ENCODE measurements at regions not wholly inside any gene's neighbourhood (a gene's known extent, or its start where the extent isn't known, plus 50 kb on each side); places are given as distances from the start of the nearest gene placed in this dataset.
"Not testable (repeated sequence)": the region's sequence is repeated elsewhere in the genome, so short reads cannot be mapped to it uniquely, and the experiment has no call there.

DNA sequence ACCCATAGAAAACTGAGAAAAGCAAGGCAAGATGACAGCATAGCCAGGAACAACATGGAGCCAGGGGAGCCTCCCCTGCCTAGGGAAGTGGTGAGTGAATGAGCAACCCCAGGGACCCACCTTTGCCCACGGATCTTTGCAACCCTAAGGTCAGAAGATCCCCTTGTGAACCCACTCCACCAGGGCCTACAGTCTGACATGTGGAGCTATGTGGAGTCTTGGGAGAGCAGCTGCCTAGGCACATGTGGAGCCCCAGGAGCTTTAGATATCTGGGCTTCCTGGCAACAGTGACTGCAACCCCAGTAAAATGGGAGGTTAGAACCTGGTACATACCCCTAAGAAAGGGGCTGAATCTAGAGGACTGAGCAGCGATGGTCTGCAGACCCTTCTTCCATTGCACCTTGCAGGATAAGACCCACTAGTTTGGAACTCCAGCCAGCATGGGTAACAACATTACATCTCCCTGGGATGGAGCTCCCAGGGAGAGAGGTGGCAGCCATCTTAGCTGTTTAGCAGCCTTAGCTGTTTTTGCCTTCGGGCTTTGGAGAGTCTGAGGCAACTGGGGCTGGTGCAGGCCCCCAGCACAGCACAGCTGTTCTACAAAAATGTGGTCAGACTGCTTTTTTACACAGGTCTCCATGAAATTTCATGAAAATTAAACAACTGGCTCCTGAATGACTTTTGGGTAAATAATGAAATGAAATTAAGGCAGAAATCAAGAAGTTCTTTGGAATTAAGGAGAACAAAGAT is 104.7 kb upstream of the TRIM2 start:
- FAIRE-seq = no peak
- TF ChIP-seq, protein P1, sequence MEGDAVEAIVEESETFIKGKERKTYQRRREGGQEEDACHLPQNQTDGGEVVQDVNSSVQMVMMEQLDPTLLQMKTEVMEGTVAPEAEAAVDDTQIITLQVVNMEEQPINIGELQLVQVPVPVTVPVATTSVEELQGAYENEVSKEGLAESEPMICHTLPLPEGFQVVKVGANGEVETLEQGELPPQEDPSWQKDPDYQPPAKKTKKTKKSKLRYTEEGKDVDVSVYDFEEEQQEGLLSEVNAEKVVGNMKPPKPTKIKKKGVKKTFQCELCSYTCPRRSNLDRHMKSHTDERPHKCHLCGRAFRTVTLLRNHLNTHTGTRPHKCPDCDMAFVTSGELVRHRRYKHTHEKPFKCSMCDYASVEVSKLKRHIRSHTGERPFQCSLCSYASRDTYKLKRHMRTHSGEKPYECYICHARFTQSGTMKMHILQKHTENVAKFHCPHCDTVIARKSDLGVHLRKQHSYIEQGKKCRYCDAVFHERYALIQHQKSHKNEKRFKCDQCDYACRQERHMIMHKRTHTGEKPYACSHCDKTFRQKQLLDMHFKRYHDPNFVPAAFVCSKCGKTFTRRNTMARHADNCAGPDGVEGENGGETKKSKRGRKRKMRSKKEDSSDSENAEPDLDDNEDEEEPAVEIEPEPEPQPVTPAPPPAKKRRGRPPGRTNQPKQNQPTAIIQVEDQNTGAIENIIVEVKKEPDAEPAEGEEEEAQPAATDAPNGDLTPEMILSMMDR (IDR thresholded peaks at IDR 0.05; ENCODE audit: insufficient read depth, missing control alignments) = no peak
- DNase-seq (ENCODE audit: insufficient read length, low spot score) = no peak

DNA sequence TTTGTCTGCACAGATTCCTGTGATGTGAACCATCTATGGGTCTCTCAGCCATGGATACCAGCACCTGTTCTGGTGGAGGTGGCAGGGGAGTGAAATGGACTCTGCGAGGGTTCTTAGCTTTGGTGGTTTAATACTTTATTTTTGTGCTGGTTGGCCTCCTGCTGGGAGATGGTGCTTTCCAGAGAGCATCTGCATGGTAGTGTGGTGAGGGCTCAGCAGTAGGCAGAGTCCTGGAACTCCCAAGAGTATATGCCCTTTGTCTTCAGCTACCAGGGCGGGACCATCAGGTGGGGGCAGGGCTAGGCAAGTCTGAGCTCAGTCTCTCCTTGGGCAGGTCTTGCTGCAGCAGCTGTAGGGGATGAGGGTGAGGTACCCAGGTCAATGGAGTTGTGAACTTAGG is 97.5 kb upstream of the TRIM2 start:
- DNase-seq (ENCODE audit: insufficient read length, low spot score); FAIRE-seq: not testable (repeated sequence)

DNA sequence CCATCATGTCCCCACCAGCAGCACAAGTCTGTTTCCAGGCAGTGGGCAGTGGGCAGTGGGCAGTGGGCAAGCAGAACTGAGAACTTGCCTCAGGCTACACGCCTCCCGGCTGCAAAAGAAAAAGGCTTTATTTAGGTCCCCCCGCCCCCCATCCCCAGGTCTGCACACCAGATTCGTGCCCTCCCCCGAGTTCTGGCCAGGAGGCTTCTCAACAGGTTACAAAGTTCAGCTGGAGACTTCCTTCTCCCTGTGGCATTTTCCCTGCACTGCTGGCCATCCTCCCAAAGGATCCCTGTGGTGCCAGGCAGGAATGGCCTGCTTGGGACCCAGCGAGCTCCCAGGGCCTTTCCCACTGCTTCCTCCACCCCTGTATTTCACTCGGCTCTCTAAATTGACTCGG is 97.0 kb upstream of the TRIM2 start:
- TF ChIP-seq, protein P1 (IDR thresholded peaks at IDR 0.05; ENCODE audit: insufficient read depth, missing control alignments) = no peak
- DNase-seq (ENCODE audit: insufficient read length, low spot score) (no peak), FAIRE-seq (no peak)

DNA sequence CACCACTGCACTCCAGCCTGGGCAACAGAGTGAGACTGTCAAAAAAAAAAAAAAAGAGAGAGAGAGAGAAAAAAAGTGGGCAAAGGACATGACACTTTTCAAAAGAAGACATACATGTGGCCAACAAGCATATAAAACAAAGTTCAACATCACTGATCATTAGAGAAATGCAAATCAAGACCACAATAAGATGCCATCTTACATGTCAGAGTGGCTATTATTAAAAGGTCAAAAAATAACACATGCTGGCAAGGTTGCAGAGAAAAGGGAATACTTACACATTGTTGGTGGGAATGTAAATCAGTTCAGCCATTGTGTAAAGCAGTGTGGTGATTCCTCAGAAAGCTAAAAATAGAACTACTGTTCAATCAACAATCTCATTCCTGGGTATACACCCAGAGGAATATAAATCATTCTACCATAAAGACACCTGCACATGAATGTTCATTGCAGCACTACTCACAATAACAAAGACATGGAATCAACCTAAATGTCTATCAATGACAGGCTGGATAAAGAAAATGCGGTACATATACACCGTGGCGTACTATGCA is 94.9 kb upstream of the TRIM2 start:
- FAIRE-seq (no peak), DNase-seq (ENCODE audit: insufficient read length, low spot score) (no peak)
- TF ChIP-seq, protein P1 (IDR thresholded peaks at IDR 0.05; ENCODE audit: insufficient read depth, missing control alignments) = no peak

DNA sequence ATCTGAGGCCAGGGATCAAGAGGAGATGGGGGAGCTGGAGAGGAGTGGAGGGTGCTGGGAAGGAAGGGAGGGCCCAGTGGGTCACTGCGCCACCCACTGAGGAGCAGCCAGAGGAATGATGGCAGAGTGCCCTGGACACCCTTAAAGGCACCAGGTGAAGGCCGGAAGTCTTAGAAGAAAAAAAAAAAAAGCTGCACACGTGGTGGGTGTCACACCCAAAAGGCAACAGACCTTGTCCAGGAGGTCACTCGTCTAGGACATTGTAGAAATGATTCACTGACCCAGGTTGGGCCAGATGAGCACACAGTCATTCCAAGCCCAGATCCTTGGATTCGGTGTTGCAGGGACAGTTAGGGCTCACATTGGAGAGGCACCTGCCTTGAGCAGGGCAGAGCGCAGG is 93.5 kb upstream of the TRIM2 start:
- DNase-seq (ENCODE audit: insufficient read length, low spot score) (no peak), FAIRE-seq (no peak)
- TF ChIP-seq, protein P1 (IDR thresholded peaks at IDR 0.05; ENCODE audit: insufficient read depth, missing control alignments) = no peak

DNA sequence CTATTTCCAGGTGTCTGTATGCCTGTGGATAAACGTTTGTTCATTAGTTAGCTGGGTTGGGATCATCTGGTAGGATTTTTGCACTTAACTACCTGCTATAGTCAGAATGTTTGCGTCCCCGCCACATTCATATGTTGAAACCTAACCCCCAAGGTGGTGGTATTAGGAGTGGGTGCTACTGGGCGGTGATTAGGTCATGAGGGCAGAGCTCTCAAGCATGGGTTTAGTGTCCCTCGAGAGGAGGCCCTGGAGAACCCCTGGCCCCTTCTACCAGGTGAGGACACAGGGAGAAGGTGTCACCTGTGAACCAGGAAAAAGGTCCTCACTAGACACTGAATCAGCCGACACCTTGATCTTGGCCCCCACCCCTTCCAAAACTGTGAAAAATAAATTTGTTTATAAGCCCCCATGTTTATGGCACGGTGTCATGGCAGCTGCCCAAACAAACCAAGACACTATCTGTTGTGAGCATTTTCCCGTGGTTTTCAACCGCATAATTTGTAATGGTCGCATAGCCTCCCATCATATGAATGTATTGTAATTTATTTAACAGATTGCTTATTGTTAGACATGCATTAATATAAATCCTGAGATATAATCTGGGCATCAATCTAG is 92.7 kb upstream of the TRIM2 start:
- no peak for FAIRE-seq
- no peak for DNase-seq (ENCODE audit: insufficient read length, low spot score)
- TF ChIP-seq, protein P1 (IDR thresholded peaks at IDR 0.05; ENCODE audit: insufficient read depth, missing control alignments) = no peak

DNA sequence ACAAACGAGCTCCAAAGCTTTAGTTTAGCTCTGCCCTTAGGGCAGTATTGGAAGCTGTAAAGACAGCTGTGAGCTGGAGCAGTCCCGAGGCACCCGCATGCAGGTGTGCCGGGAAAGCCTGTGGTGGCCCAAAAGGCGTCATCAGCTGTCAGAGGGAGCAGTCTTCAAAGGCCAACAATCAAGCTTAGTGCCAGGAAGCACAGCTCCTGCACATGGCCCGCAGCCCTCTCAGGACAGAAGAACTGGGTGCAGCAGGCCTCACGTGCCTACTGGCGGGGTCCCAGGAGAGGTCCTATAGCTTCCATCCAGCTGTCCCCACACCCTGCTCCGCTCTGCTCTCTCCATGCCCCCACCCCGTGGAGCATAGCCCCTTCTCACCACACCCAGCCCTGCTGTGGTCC is 92.2 kb upstream of the TRIM2 start:
- FAIRE-seq (no peak), DNase-seq (ENCODE audit: insufficient read length, low spot score) (no peak)
- TF ChIP-seq, protein P1 (IDR thresholded peaks at IDR 0.05; ENCODE audit: insufficient read depth, missing control alignments) = no peak

Measured in D721Med (cell line).